H9 (cell line): ENCODE measurements at regions not wholly inside any gene's neighbourhood (a gene's known extent, or its start where the extent isn't known, plus 50 kb on each side); places are given as distances from the start of the nearest gene placed in this dataset.

Experiments
- DNase-seq: peaks from one replicate; pipeline ENCODE4 v3.0.0-alpha.2; 2017
- H2AFZ ChIP-seq: one replicate; pipeline ENCODE4 v1.6.1; 2013; ENCODE audit warnings: mild to moderate bottlenecking, low read length, control low read depth, moderate library complexity
- H2AK5ac ChIP-seq: 2 replicates; pipeline ENCODE4 v1.6.1; 2013; ENCODE audit warnings: low read length, control low read depth, mixed read lengths; ENCODE audit not compliant: insufficient read length
- H2BK120ac ChIP-seq: one replicate; pipeline ENCODE4 v1.6.1; 2013; ENCODE audit warnings: low read depth, mild to moderate bottlenecking, low read length, control low read depth, inconsistent platforms; ENCODE audit not compliant: poor library complexity, severe bottlenecking
- H2BK12ac ChIP-seq: 2 replicates; pipeline ENCODE4 v1.6.1; 2013; ENCODE audit warnings: low read length, control low read depth, mixed read lengths, low read depth; ENCODE audit not compliant: insufficient read length
- H2BK15ac ChIP-seq: 2 replicates; pipeline ENCODE4 v1.6.1; 2013; ENCODE audit warnings: low read depth, low read length, control low read depth
- H2BK20ac ChIP-seq: one replicate; pipeline ENCODE4 v1.6.1; 2013; ENCODE audit warnings: low read depth, mild to moderate bottlenecking, low read length, control low read depth, inconsistent platforms; ENCODE audit not compliant: poor library complexity, severe bottlenecking
- H2BK5ac ChIP-seq: 2 replicates; pipeline ENCODE4 v1.6.1; 2013; ENCODE audit warnings: low read length, control low read depth, mixed read lengths; ENCODE audit not compliant: insufficient read length
- H3K14ac ChIP-seq: 2 replicates; pipeline ENCODE4 v1.6.1; 2013; ENCODE audit warnings: low read length, control low read depth; ENCODE audit not compliant: insufficient read depth
- H3K18ac ChIP-seq: 2 replicates; pipeline ENCODE4 v1.6.1; 2013; ENCODE audit warnings: low read depth, mild to moderate bottlenecking, mixed read lengths, low read length, control low read depth; ENCODE audit not compliant: insufficient read length
- H3K23ac ChIP-seq: 2 replicates; pipeline ENCODE4 v1.6.1; 2013; ENCODE audit warnings: low read length, control low read depth, mixed read lengths, low read depth; ENCODE audit not compliant: insufficient read length
- H3K23me2 ChIP-seq: 2 replicates; pipeline ENCODE4 v1.6.1; 2013; ENCODE audit warnings: low read depth, mild to moderate bottlenecking, mixed read lengths, low read length, control low read depth; ENCODE audit not compliant: insufficient read length, poor library complexity, severe bottlenecking
- H3K27ac ChIP-seq: 2 replicates; pipeline ENCODE4 v1.5.1; 2013; ENCODE audit warnings: low read length, control low read depth, mixed read lengths, low read depth; ENCODE audit not compliant: insufficient read length
- H3K27me3 ChIP-seq: 2 replicates; pipeline ENCODE4 v1.6.1; 2013; ENCODE audit warnings: low read length, control low read depth, inconsistent platforms; ENCODE audit not compliant: insufficient read depth
- H3K4ac ChIP-seq: 2 replicates; pipeline ENCODE4 v1.6.1; 2013; ENCODE audit warnings: low read depth, mild to moderate bottlenecking, control low read depth, inconsistent platforms, low read length, moderate library complexity
- H3K4me1 ChIP-seq: 2 replicates; pipeline ENCODE4 v1.6.1; 2013; ENCODE audit warnings: low read length, control low read depth, inconsistent platforms; ENCODE audit not compliant: insufficient read depth
- H3K4me2 ChIP-seq: 2 replicates; pipeline ENCODE4 v1.6.1; 2013; ENCODE audit warnings: low read length, control low read depth, mixed read lengths; ENCODE audit not compliant: insufficient read length, insufficient read depth
- H3K56ac ChIP-seq: 2 replicates; pipeline ENCODE4 v1.6.1; 2013; ENCODE audit warnings: low read depth, mild to moderate bottlenecking, mixed read lengths, low read length, control low read depth; ENCODE audit not compliant: insufficient read length
- H3K79me1 ChIP-seq: 2 replicates; pipeline ENCODE4 v1.6.1; 2013; ENCODE audit warnings: low read depth, mild to moderate bottlenecking, moderate library complexity, low read length, control low read depth, inconsistent platforms; ENCODE audit not compliant: insufficient read depth, poor library complexity, severe bottlenecking
- H3K79me2 ChIP-seq: 2 replicates; pipeline ENCODE4 v1.6.1; 2013; ENCODE audit warnings: low read length, control low read depth, inconsistent platforms; ENCODE audit not compliant: insufficient read depth
- H3K9ac ChIP-seq: 2 replicates; pipeline ENCODE4 v1.6.1; 2013; ENCODE audit warnings: low read length, control low read depth, mixed read lengths; ENCODE audit not compliant: insufficient read length; ENCODE audit errors: extremely low read depth
- H3K9me3 ChIP-seq: one replicate; pipeline ENCODE4 v1.6.1; 2013; ENCODE audit warnings: low read depth, low read length, inconsistent platforms; ENCODE audit not compliant: control insufficient read depth
- H3T11ph ChIP-seq: one replicate; pipeline ENCODE4 v1.6.1; 2013; ENCODE audit warnings: mild to moderate bottlenecking, low read length, control low read depth, inconsistent platforms
- H4K20me1 ChIP-seq: one replicate; pipeline ENCODE4 v1.6.1; 2013; ENCODE audit not compliant: control insufficient read depth, insufficient read length, insufficient read depth
- H4K5ac ChIP-seq: 2 replicates; pipeline ENCODE4 v1.6.1; 2013; ENCODE audit warnings: low read depth, mild to moderate bottlenecking, mixed read lengths, low read length, control low read depth; ENCODE audit not compliant: insufficient read length
- H4K8ac ChIP-seq: replicated peaks from 2 replicates; pipeline ENCODE4 v1.6.1; 2013; ENCODE audit warnings: low read length, control low read depth, mixed read lengths, low read depth; ENCODE audit not compliant: insufficient read length
- H4K91ac ChIP-seq: 2 replicates; pipeline ENCODE4 v1.6.1; 2013; ENCODE audit warnings: low read depth, mild to moderate bottlenecking, moderate library complexity, mixed read lengths, low read length, control low read depth; ENCODE audit not compliant: insufficient read length
- H3K27ac Mint-ChIP-seq, 3 experiments: 2 replicates in 2 of 3; 3 replicates in 1 of 3; pipeline ENCODE4 v1.8.0; 2020 to 2021; ENCODE audit warnings: mixed read lengths in 3 of 3, mild to moderate bottlenecking in 1 of 3, moderate library complexity in 1 of 3
- H3K27me3 Mint-ChIP-seq: 2 replicates; pipeline ENCODE4 v1.8.0; 2021; ENCODE audit warnings: low read depth, mild to moderate bottlenecking, moderate library complexity, mixed read lengths
- H3K36me3 Mint-ChIP-seq, 3 experiments: 2 replicates in 2 of 3; 3 replicates in 1 of 3; pipeline ENCODE4 v1.8.0; 2020 to 2021; ENCODE audit warnings: low read depth in 3 of 3, mixed read lengths in 3 of 3; ENCODE audit not compliant: insufficient read depth in 1 of 3
- H3K4me1 Mint-ChIP-seq, 2 experiments: 2 replicates each; pipeline ENCODE4 v1.8.0; 2020; ENCODE audit warnings: mixed read lengths in 2 of 2
- H3K4me3 Mint-ChIP-seq, 2 experiments: 2 replicates in 1 of 2; 3 replicates in 1 of 2; pipeline ENCODE4 v1.8.0; 2020 to 2021; ENCODE audit warnings: mild to moderate bottlenecking in 2 of 2, mixed read lengths in 2 of 2, moderate library complexity in 1 of 2
- H3K9me3 Mint-ChIP-seq, 2 experiments: 2 replicates in 1 of 2; 3 replicates in 1 of 2; pipeline ENCODE4 v1.8.0; 2020; ENCODE audit warnings: mild to moderate bottlenecking in 2 of 2, mixed read lengths in 2 of 2, moderate library complexity in 1 of 2
- CTCF ChIP-seq: fragments of 200-600 bp; sonication (generic); conservative IDR thresholded peaks from 3 replicates; pipeline ENCODE4 v1.8.0; 2021; ENCODE audit warnings: antibody characterized with exemption, mild to moderate bottlenecking
- WGBS: extraction: QIAGEN DNeasy Blood & Tissue Kit; methylation state at CpG from one replicate; pipeline ENCODE4 v1.1.7; 2013; ENCODE audit warnings: missing lambda C conversion rate, low lambda C conversion rate, mixed read lengths; ENCODE audit not compliant: insufficient read length; ENCODE audit errors: extremely low coverage; 5-methylcytosine and 5-hydroxymethylcytosine counted together

GRCh38 chr7:125147047-125147446 lies 217.4 kb upstream of the POT1 start:
- Histone ChIP-seq H2BK15ac (no peak overlapping the region), H2BK5ac (no peak overlapping the region), H3K4me2 (no peak overlapping the region), H3K4ac (no peak overlapping the region), H2AK5ac (no peak overlapping the region), H4K91ac (no peak overlapping the region), H2BK20ac (no peak overlapping the region), H4K8ac (no peak overlapping the region), H3K14ac (no peak overlapping the region), H3K27ac (no peak overlapping the region), H3T11ph (no peak overlapping the region), H3K79me2 (no peaks in the 10 kb centered on the region), H3K23me2 (no peaks in the 10 kb centered on the region), H3K23ac (no peak overlapping the region), H3K4me1 (no peaks in the 10 kb centered on the region), H3K79me1 (no peaks in the 10 kb centered on the region), H3K9me3 (no peaks in the 10 kb centered on the region), H3K56ac (no peak overlapping the region), H3K9ac (no peak overlapping the region), H3K27me3 (no peaks in the 10 kb centered on the region), H3K18ac (no peak overlapping the region), H2AFZ (no peak overlapping the region), H2BK12ac (no peak overlapping the region), H2BK120ac (no peak overlapping the region), H4K20me1 (no peaks in the 10 kb centered on the region), H4K5ac (no peak overlapping the region)
- no peak for DNase-seq
- H3K36me3 Mint-ChIP-seq = no peaks in the 10 kb centered on the region
- H3K27ac Mint-ChIP-seq = no peak overlapping the region
- H3K4me1 Mint-ChIP-seq = no peaks in the 10 kb centered on the region
- no CpG with 5 or more reads among the region's 2 CpGs for WGBS
- no peak overlapping the region for H3K4me3 Mint-ChIP-seq
- no peak for TF ChIP-seq CTCF
- no peaks in the 10 kb centered on the region for H3K27me3 Mint-ChIP-seq
- H3K9me3 Mint-ChIP-seq = no peaks in the 10 kb centered on the region
